ENCODE measurements at regions not wholly inside any gene's neighbourhood (a gene's known extent, or its start where the extent isn't known, plus 50 kb on each side); places are given as distances from the start of the nearest gene placed in this dataset.

DNA sequence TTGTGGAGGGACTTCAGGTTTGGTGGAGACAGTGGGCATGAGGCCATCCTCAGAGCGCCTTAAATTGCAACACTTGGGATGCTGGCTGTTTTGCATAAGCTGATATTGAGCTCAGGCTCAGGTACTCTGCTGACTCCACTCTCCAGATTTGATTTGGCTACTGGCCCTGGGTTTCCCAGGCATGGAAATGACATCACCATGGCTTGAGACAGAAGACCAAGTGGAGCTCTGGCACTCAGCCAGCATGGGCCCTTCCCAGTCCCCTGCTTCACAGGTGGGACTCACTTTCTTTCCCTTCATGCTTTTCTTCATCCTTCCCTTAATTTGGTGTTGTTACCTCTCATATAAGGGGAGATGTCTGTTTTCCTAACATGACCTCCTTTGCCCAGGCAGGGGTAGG, 72.0 kb upstream of the IL12B start:
- FAIRE-seq (no peak), DNase-seq (ENCODE audit: low read depth, low spot score) (no peak)
- H3K4me2 ChIP-seq (ENCODE audit: insufficient read depth, low read length), result no peak overlapping the region
- no peaks in the 10 kb centered on the region for H3K27me3 ChIP-seq (ENCODE audit: control insufficient read depth in 2 of 2, insufficient read depth in 2 of 2, low read length in 2 of 2)
- no TSS peak for BruUV-seq (replicated peaks)
- H3K4me3 ChIP-seq (replicated peaks in 1 of 3; ENCODE audit: insufficient read depth in 1 of 3, low read depth in 1 of 3, low read length in 3 of 3), result no peak overlapping the region
- H3K4me1 ChIP-seq (ENCODE audit: control insufficient read depth, extremely low read depth, insufficient read depth, low read length), result no peaks in the 10 kb centered on the region
- no peak for TF ChIP-seq FOS (IDR thresholded peaks at IDR 0.05; ENCODE audit: borderline replicate concordance, insufficient read depth, low read length)
- no peak for TF ChIP-seq CTCF (IDR thresholded peaks at IDR 0.05; ENCODE audit: extremely low read depth in 1 of 2, insufficient read depth in 1 of 2, low read depth in 1 of 2, low read length in 2 of 2)
- no peak for TF ChIP-seq POLR2A (IDR thresholded peaks at IDR 0.05; ENCODE audit: low read depth, low read length)
- no peak for TF ChIP-seq EZH2 (IDR thresholded peaks at IDR 0.05; ENCODE audit: borderline replicate concordance, low read depth, low read length, severe bottlenecking)
- no peak for TF ChIP-seq POLR2AphosphoS5 (IDR thresholded peaks at IDR 0.05; ENCODE audit: insufficient read depth, low read depth, low read length)
- no peak for TF ChIP-seq MYC (IDR thresholded peaks at IDR 0.05; ENCODE audit: low read depth, low read length)
- no peak for TF ChIP-seq GATA2 (IDR thresholded peaks at IDR 0.05; ENCODE audit: insufficient read depth, insufficient read length, low read depth, low read length)
- TF ChIP-seq, protein P1, sequence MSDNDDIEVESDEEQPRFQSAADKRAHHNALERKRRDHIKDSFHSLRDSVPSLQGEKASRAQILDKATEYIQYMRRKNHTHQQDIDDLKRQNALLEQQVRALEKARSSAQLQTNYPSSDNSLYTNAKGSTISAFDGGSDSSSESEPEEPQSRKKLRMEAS (IDR thresholded peaks at IDR 0.05; ENCODE audit: insufficient read depth, insufficient read length), result no peak
- TF ChIP-seq JUN (IDR thresholded peaks at IDR 0.05; ENCODE audit: borderline replicate concordance, insufficient read depth, insufficient read length, low read depth), result no peak
- no peaks in the 10 kb centered on the region for H3K9me1 ChIP-seq (replicated peaks; ENCODE audit: control insufficient read depth, extremely low read depth, insufficient read depth, low read length)
- no peaks in the 10 kb centered on the region for H3K79me2 ChIP-seq (ENCODE audit: control insufficient read depth, insufficient read depth, low read length)
- H3K27ac ChIP-seq (ENCODE audit: insufficient read depth, low read depth, low read length), result no peak overlapping the region
- POLR2A ChIA-PET, result no interaction called here
- no peaks in the 10 kb centered on the region for H3K36me3 ChIP-seq (ENCODE audit: control insufficient read depth in 2 of 2, extremely low read depth in 1 of 2, insufficient read depth in 2 of 2, low read length in 2 of 2)
- CTCF ChIA-PET, result no interaction called here
- no peaks in the 10 kb centered on the region for H3K9me3 ChIP-seq (replicated peaks; ENCODE audit: control insufficient read depth, insufficient read depth, low read length)
- no peak overlapping the region for H2AFZ ChIP-seq (ENCODE audit: low read depth, low read length)
- no peaks in the 10 kb centered on the region for H4K20me1 ChIP-seq (replicated peaks; ENCODE audit: control insufficient read depth, extremely low read depth, insufficient read depth, low read length)
- H3K9ac ChIP-seq (replicated peaks; ENCODE audit: extremely low read depth, insufficient read depth, low read length), result no peak overlapping the region
- dilution Hi-C loops (cut with MboI; ENCODE audit: extremely low pct_ligation_motif_present, low sequenced_read_pairs), result no loop called here
- intact Hi-C loops (cut with micrococcal nuclease), result no loop called here
